Islet of Langerhans (tissue), 1 donor: ENCODE measurements at regions not wholly inside any gene's neighbourhood (a gene's known extent, or its start where the extent isn't known, plus 50 kb on each side); places are given as distances from the start of the nearest gene placed in this dataset.

Experiments used
- FAIRE-seq: peaks from one replicate; lab custom pipeline; 2011; peaks lifted over from hg19 to GRCh38; lab: Jason Lieb, UNC

GRCh38 chr18:73292156-73292555, 424.4 kb upstream of the NETO1 start:
- FAIRE-seq = no peak

- no peak for FAIRE-seq
Measured at GRCh38 chr18:73288813-73289212, 421.0 kb upstream of the NETO1 start.

GRCh38 chr18:73286584-73286983, 418.8 kb upstream of the NETO1 start:
- FAIRE-seq = no peak

GRCh38 chr18:73283788-73284187, 416.0 kb upstream of the NETO1 start:
- FAIRE-seq = no peak

- no peak for FAIRE-seq
Measured at GRCh38 chr18:73283032-73283431, 415.2 kb upstream of the NETO1 start.

- no peak for FAIRE-seq
Measured at GRCh38 chr18:73279498-73279897, 411.7 kb upstream of the NETO1 start.

GRCh38 chr18:73274812-73275621, 407.2 kb upstream of the NETO1 start:
- no peak for FAIRE-seq

GRCh38 chr18:73270920-73271634, 403.3 kb upstream of the NETO1 start:
- FAIRE-seq = no peak

- no peak for FAIRE-seq
Measured at GRCh38 chr18:73264562-73264921, 396.8 kb upstream of the NETO1 start.

GRCh38 chr18:73261923-73262322, 394.1 kb upstream of the NETO1 start:
- FAIRE-seq = no peak

GRCh38 chr18:73261243-73261642, 393.5 kb upstream of the NETO1 start:
- no peak for FAIRE-seq

- no peak for FAIRE-seq
Measured at GRCh38 chr18:73258375-73259087, 390.7 kb upstream of the NETO1 start.

GRCh38 chr18:73254564-73254963, 386.8 kb upstream of the NETO1 start:
- FAIRE-seq = no peak

- no peak for FAIRE-seq
Measured at GRCh38 chr18:73249030-73249429, 381.2 kb upstream of the NETO1 start.

- no peak for FAIRE-seq
Measured at GRCh38 chr18:73246763-73247162, 379.0 kb upstream of the NETO1 start.

GRCh38 chr18:73245345-73245744, 377.6 kb upstream of the NETO1 start:
- no peak for FAIRE-seq

- no peak for FAIRE-seq
Measured at GRCh38 chr18:73244401-73244800, 376.6 kb upstream of the NETO1 start.

- FAIRE-seq = no peak
Measured at GRCh38 chr18:73240899-73241298, 373.1 kb upstream of the NETO1 start.

- no peak for FAIRE-seq
Measured at GRCh38 chr18:73235921-73236320, 368.1 kb upstream of the NETO1 start.

- no peak for FAIRE-seq
Measured at GRCh38 chr18:73235491-73235890, 367.7 kb upstream of the NETO1 start.

GRCh38 chr18:73232933-73233332, 365.1 kb upstream of the NETO1 start:
- no peak for FAIRE-seq

GRCh38 chr18:73220663-73221062, 352.9 kb upstream of the NETO1 start:
- FAIRE-seq = no peak

GRCh38 chr18:73218293-73218692, 350.5 kb upstream of the NETO1 start:
- FAIRE-seq = no peak
